ENCODE measurements at regions not wholly inside any gene's neighbourhood (a gene's known extent, or its start where the extent isn't known, plus 50 kb on each side); places are given as distances from the start of the nearest gene placed in this dataset.

DNA sequence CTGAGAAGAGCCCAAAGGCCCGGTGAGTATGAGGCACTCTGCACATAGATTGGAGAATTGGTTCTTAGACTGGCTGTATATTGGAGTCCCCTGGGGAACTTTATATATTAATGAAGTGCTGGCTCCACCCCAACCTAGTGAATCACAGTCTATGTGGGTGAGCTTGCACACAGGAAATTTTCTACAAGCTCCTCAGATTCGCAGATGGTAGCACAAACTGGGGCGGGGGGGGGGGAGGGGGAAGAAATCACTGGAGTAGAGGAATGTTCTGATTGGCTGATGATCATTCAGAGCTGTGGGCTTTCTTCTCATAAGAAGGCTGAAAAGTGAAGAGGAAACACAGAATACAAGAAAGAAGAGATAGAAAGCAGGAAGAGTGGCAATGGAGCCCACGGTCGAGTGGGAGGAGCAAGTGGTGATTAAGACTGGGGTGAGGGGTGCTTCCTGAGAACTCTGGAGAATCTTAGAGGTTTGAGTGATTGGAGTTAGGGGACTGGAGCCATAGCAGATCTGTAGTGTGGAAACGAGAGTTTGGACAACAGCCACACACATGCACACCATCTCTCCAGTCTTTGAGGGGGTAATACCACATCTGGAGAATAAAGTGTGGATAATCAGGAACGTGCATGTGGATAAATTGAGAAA lies 465.9 kb upstream of the DAB1 start:
- FAIRE-seq (no peak), DNase-seq (no peak)
- no peaks in the 10 kb centered on the region for H3K27me3 ChIP-seq (ENCODE audit: control insufficient read depth, insufficient read depth, low read length)
- intact Hi-C loops (cut with DNase I), result no loop called here
- no peak overlapping the region for H3K4me3 ChIP-seq (ENCODE audit: low read length in 3 of 3)
- no peak overlapping the region for H3K27ac ChIP-seq (ENCODE audit: low read depth in 2 of 2, low read length in 2 of 2)
- no peaks in the 10 kb centered on the region for H3K4me1 ChIP-seq (ENCODE audit: control insufficient read depth in 2 of 3, insufficient read depth in 2 of 3, low read depth in 1 of 3, low read length in 3 of 3)
- TF ChIP-seq, protein P1, sequence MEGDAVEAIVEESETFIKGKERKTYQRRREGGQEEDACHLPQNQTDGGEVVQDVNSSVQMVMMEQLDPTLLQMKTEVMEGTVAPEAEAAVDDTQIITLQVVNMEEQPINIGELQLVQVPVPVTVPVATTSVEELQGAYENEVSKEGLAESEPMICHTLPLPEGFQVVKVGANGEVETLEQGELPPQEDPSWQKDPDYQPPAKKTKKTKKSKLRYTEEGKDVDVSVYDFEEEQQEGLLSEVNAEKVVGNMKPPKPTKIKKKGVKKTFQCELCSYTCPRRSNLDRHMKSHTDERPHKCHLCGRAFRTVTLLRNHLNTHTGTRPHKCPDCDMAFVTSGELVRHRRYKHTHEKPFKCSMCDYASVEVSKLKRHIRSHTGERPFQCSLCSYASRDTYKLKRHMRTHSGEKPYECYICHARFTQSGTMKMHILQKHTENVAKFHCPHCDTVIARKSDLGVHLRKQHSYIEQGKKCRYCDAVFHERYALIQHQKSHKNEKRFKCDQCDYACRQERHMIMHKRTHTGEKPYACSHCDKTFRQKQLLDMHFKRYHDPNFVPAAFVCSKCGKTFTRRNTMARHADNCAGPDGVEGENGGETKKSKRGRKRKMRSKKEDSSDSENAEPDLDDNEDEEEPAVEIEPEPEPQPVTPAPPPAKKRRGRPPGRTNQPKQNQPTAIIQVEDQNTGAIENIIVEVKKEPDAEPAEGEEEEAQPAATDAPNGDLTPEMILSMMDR (IDR thresholded peaks at IDR 0.05; ENCODE audit: borderline replicate concordance, extremely low read depth, insufficient read depth), result no peak
- H3K9ac ChIP-seq (ENCODE audit: low read length in 3 of 3), result no peak overlapping the region
- no peaks in the 10 kb centered on the region for H3K9me3 ChIP-seq (ENCODE audit: control insufficient read depth in 2 of 3, insufficient read depth in 1 of 3, low read length in 3 of 3)
- H3K36me3 ChIP-seq (ENCODE audit: control insufficient read depth in 2 of 3, insufficient read depth in 3 of 3, low read length in 3 of 3), result no peaks in the 10 kb centered on the region

DNA sequence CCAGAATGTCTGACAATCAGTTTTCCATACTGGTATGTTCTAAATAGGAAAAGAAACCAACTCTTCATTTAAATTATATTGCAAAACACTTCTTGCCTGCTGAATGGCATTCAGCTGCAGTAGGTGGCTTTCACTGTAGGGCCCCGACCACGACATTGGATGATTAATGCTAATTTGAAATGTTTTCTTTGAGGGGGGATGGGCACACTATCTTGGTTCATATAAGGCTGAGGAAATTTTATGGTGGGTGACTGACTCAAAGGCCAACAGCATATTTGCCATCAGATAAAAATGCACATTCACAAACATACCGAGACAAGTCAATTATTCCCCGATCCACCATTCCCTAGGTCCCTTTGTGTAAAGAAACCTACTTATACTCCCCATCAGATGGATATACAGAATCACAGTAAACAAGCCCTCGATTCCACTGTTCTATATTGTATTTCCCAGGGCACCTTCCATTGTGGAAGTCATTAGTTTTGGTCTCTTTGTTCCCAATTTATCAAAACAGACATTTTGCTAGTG lies 464.2 kb upstream of the DAB1 start:
- TF ChIP-seq, protein P1 (IDR thresholded peaks at IDR 0.05; ENCODE audit: borderline replicate concordance, extremely low read depth, insufficient read depth), result no peak

DNA sequence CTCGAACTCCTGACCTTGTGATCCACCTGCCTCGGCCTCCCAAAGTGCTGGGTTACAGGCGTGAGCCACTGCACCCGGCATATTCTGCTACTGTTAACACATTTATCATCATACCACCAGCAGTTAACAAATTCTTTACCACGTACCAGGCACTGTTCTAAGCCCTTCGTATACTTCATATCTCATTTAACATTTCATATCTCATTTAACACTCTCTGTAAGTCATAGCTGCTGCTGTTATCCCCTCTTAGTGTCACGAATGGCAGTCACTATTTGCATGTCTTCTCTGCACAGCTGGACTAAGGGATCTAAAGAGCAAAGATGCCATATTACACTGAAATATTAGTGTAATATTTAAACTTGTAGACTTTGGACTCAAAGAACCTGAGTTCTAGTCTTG lies 462.5 kb upstream of the DAB1 start:
- H3K27me3 ChIP-seq (ENCODE audit: control insufficient read depth, insufficient read depth, low read length), result no peaks in the 10 kb centered on the region
- no peak overlapping the region for H3K27ac ChIP-seq (ENCODE audit: low read depth in 2 of 2, low read length in 2 of 2)
- H3K9ac ChIP-seq (ENCODE audit: low read length in 3 of 3), result no peak overlapping the region
- TF ChIP-seq, protein P1 (IDR thresholded peaks at IDR 0.05; ENCODE audit: borderline replicate concordance, extremely low read depth, insufficient read depth), result no peak
- intact Hi-C loops (cut with DNase I), result no loop called here
- H3K4me1 ChIP-seq (ENCODE audit: control insufficient read depth in 2 of 3, insufficient read depth in 2 of 3, low read depth in 1 of 3, low read length in 3 of 3), result peaks cover 0 to 3% (median 0%) of the 10 kb centered on the region in 3 donors
- H3K36me3 ChIP-seq (ENCODE audit: control insufficient read depth in 2 of 3, insufficient read depth in 3 of 3, low read length in 3 of 3), result no peaks in the 10 kb centered on the region
- no peak overlapping the region for H3K4me3 ChIP-seq (ENCODE audit: low read length in 3 of 3)
- DNase-seq (no peak), FAIRE-seq (no peak)
- H3K9me3 ChIP-seq (ENCODE audit: control insufficient read depth in 2 of 3, insufficient read depth in 1 of 3, low read length in 3 of 3), result no peaks in the 10 kb centered on the region

More for the DNA sequence above, 464.2 kb upstream of the DAB1 start:
- H3K9ac ChIP-seq (ENCODE audit: low read length in 3 of 3), result no peak overlapping the region
- H3K4me1 ChIP-seq (ENCODE audit: control insufficient read depth in 2 of 3, insufficient read depth in 2 of 3, low read depth in 1 of 3, low read length in 3 of 3), result peaks cover 0 to 3% (median 0%) of the 10 kb centered on the region in 3 donors
- no peaks in the 10 kb centered on the region for H3K36me3 ChIP-seq (ENCODE audit: control insufficient read depth in 2 of 3, insufficient read depth in 3 of 3, low read length in 3 of 3)
- no peak overlapping the region for H3K27ac ChIP-seq (ENCODE audit: low read depth in 2 of 2, low read length in 2 of 2)
- H3K9me3 ChIP-seq (ENCODE audit: control insufficient read depth in 2 of 3, insufficient read depth in 1 of 3, low read length in 3 of 3), result no peaks in the 10 kb centered on the region
- H3K4me3 ChIP-seq (ENCODE audit: low read length in 3 of 3), result no peak overlapping the region
- peak in 1 of 5 donors; percentile 20 for DNase-seq
- intact Hi-C loops (cut with DNase I), result no loop called here
- FAIRE-seq, result no peak
- H3K27me3 ChIP-seq (ENCODE audit: control insufficient read depth, insufficient read depth, low read length), result no peaks in the 10 kb centered on the region
